ENCODE measurements at regions not wholly inside any gene's neighbourhood (a gene's known extent, or its start where the extent isn't known, plus 50 kb on each side); places are given as distances from the start of the nearest gene placed in this dataset.

DNA sequence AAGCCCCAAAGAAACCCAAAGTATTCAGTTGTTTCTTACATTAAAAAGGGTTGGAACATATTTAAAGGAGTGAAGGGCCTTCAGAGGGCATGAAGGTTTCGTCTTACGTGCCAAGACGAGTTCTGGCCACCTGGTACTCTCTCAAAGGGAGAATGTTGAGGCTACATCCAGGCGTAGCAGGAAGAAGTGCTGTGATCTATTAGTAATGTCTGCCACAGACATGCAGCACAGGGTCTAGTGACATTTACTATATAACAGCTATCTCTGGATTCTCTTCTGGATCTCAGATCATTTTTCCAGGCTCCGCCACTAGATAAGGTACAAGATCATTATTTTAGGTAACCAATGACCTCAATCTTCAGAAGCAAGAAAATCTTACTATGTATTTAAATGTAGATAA is 76.5 kb upstream of the ARID5B start:
- H3K9me3 ChIP-seq = no peaks in the 10 kb centered on the region
- DNase-seq = no peak
- no peaks in the 10 kb centered on the region for H3K27me3 ChIP-seq
- H3K4me3 ChIP-seq = no peak overlapping the region
- no peaks in the 10 kb centered on the region for H3K36me3 ChIP-seq
- H3K27ac ChIP-seq = no peak overlapping the region
- TF ChIP-seq, protein P1, sequence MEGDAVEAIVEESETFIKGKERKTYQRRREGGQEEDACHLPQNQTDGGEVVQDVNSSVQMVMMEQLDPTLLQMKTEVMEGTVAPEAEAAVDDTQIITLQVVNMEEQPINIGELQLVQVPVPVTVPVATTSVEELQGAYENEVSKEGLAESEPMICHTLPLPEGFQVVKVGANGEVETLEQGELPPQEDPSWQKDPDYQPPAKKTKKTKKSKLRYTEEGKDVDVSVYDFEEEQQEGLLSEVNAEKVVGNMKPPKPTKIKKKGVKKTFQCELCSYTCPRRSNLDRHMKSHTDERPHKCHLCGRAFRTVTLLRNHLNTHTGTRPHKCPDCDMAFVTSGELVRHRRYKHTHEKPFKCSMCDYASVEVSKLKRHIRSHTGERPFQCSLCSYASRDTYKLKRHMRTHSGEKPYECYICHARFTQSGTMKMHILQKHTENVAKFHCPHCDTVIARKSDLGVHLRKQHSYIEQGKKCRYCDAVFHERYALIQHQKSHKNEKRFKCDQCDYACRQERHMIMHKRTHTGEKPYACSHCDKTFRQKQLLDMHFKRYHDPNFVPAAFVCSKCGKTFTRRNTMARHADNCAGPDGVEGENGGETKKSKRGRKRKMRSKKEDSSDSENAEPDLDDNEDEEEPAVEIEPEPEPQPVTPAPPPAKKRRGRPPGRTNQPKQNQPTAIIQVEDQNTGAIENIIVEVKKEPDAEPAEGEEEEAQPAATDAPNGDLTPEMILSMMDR (IDR thresholded peaks at IDR 0.05) = no peak
- intact Hi-C loops (cut with DNase I; ENCODE audit: low total_unique reads) = no loop called here
- H3K4me1 ChIP-seq = no peaks in the 10 kb centered on the region

DNA sequence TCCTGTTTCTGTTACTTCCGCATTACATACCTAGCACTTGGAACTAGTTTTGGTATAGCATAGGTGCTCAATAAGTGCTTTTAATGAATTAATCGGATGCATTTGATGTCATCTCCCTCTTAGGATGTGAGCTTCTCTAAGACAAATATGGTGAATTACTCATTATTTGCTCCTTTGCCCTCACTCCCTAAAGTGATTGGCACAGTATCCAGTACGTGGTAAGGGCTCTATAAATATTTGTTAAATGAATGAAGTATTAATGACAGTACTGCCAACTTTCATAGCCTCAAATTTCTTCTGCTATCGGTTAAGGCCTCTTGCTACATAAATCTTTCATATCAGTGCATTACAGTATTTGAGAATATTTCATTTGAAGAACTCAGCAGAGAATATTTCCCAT is 75.9 kb upstream of the ARID5B start:
- no peak overlapping the region for H3K4me3 ChIP-seq
- intact Hi-C loops (cut with DNase I; ENCODE audit: low total_unique reads) = no loop called here
- no peak for DNase-seq
- no peak overlapping the region for H3K27ac ChIP-seq
- no peaks in the 10 kb centered on the region for H3K27me3 ChIP-seq
- H3K9me3 ChIP-seq = no peaks in the 10 kb centered on the region
- H3K4me1 ChIP-seq = no peaks in the 10 kb centered on the region
- no peaks in the 10 kb centered on the region for H3K36me3 ChIP-seq
- TF ChIP-seq, protein P1 (IDR thresholded peaks at IDR 0.05) = no peak

DNA sequence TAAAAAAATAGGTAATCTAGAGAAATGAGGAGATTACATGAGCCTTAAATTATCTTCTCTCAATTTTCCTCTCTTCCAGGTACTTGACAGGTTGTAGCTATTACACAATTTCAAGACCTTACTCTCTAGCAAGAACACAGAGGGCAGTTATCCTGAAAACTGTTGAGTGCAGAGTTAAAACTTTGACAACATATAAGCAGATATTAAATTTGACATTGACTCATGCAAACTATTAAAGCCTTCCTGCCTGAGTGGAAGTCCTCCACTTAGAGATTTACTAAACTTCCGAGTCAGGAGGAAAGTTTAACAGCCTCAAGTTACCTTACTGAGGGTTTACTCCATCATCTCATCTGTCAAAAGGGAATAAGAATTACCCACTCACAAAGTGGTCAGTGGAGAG is 73.5 kb upstream of the ARID5B start:
- intact Hi-C loops (cut with DNase I; ENCODE audit: low total_unique reads) = no loop called here
- no peak for DNase-seq
- peaks cover 0 to 6% (median 0%) of the 10 kb centered on the region in 4 donors for H3K4me1 ChIP-seq
- TF ChIP-seq, protein P1 (IDR thresholded peaks at IDR 0.05) = no peak
- H3K4me3 ChIP-seq = no peak overlapping the region
- no peaks in the 10 kb centered on the region for H3K9me3 ChIP-seq
- H3K36me3 ChIP-seq = no peaks in the 10 kb centered on the region
- no peaks in the 10 kb centered on the region for H3K27me3 ChIP-seq
- no peak overlapping the region for H3K27ac ChIP-seq

DNA sequence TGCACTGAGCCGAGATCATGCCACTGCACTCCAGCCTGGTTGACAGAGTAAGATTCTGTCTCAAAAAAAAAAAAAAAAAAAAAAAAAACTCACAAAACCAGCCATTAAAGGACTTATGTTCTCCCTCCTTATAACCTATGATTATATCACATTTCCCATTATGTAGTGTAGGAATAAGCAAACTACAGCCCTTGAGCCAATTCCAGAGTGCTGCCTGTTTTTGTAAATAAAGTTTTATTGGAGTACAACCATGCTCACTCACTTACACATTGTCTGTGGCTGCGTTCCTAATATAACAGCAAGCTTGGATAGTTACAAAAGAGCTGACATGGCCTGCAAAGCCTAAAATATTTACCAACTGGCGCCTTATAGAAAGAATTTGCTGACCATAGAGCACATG is 72.7 kb upstream of the ARID5B start:
- Histone ChIP-seq H3K36me3 (no peaks in the 10 kb centered on the region), H3K27me3 (no peaks in the 10 kb centered on the region), H3K27ac (no peak overlapping the region), H3K9me3 (no peaks in the 10 kb centered on the region), H3K4me1 (peaks cover 0 to 11% (median 0%) of the 10 kb centered on the region in 4 donors), H3K4me3 (no peak overlapping the region)
- intact Hi-C loops (cut with DNase I; ENCODE audit: low total_unique reads) = no loop called here
- TF ChIP-seq, protein P1 (IDR thresholded peaks at IDR 0.05) = no peak
- no peak for DNase-seq

DNA sequence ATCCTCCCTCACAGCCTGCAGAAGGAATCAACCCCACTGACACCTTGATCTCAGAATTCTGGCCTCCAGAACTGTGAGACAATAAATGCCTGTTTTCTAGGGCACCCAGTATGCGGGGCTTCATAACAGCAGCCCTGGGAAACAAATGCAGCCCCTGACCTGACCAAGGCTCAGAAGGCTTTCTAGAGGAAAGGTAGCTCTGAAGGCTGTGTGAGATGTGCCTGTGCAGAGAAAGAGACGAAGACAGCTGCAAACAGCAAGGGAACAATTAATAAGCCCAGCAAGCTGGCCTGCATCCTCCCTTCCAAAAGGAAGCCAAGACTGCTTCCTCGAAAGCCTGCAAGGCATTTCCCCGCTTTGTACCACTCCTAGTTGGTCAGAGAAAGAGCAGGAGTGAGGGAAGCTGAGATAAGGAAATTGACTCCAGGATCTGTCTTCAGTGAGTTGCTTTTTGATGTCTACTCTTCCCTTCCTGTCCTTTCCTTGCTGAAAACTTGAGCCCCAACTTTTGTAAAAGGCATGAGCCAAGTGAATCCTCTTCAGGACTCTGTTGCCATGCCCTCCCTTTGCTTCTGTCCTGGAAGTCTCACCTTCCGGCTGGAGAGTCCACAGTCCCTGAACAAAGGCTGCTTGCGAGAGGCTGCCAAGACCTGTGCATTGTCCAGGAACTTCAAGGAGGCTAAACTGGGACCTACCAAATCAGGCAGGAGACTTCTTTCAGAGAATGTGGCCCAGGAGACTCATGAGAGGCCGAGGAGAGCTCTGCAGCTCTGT is 71.2 kb upstream of the ARID5B start:
- Histone ChIP-seq H3K9me3 (no peaks in the 10 kb centered on the region), H3K27me3 (no peaks in the 10 kb centered on the region), H3K36me3 (no peaks in the 10 kb centered on the region), H3K27ac (no peak overlapping the region), H3K4me1 (peaks cover 0 to 19% (median 4%) of the 10 kb centered on the region in 4 donors), H3K4me3 (no peak overlapping the region)
- intact Hi-C loops (cut with DNase I; ENCODE audit: low total_unique reads) = no loop called here
- DNase-seq = no peak
- TF ChIP-seq, protein P1 (IDR thresholded peaks at IDR 0.05) = no peak
